ENCODE measurements at regions not wholly inside any gene's neighbourhood (a gene's known extent, or its start where the extent isn't known, plus 50 kb on each side); places are given as distances from the start of the nearest gene placed in this dataset.

GRCh38 chr15:69591905-69592508 lies 139.4 kb downstream of the RPLP1 start:
- Histone ChIP-seq H3K27me3 (ENCODE audit: control insufficient read depth in 1 of 2, insufficient read depth in 1 of 2, low read length in 2 of 2) (peaks cover 13 to 57% of the 10 kb centered on the region in 2 experiments), H2BK5ac (ENCODE audit: low read depth, low read length, poor library complexity, severe bottlenecking) (no peak overlapping the region), H2BK120ac (ENCODE audit: low read depth, low read length) (no peak overlapping the region), H3K18ac (ENCODE audit: low read depth in 1 of 2, low read length in 2 of 2) (no peak overlapping the region), H3K4ac (ENCODE audit: low read depth in 1 of 2, low read length in 2 of 2) (no peak overlapping the region), H4K91ac (ENCODE audit: low read length) (no peak overlapping the region), H3K4me2 (ENCODE audit: low read length, poor library complexity, severe bottlenecking) (no peak overlapping the region), H3K4me3 (ENCODE audit: insufficient read depth in 1 of 2, low read depth in 1 of 2, low read length in 2 of 2) (no peak overlapping the region), H3K14ac (ENCODE audit: low read length in 2 of 2) (no peak overlapping the region), H3K23ac (ENCODE audit: low read length in 2 of 2) (no peak overlapping the region), H3K27ac (ENCODE audit: low read length, poor library complexity, severe bottlenecking) (no peak overlapping the region), H3K9me3 (ENCODE audit: control insufficient read depth, low read length) (peaks cover 8% of the 10 kb centered on the region), H3K36me3 (ENCODE audit: control insufficient read depth in 1 of 2, insufficient read depth in 2 of 2, low read depth in 1 of 2, low read length in 2 of 2) (no peaks in the 10 kb centered on the region), H2BK15ac (ENCODE audit: low read depth, poor library complexity, severe bottlenecking) (no peak overlapping the region), H3K79me1 (replicated peaks; ENCODE audit: low read length, poor library complexity, severe bottlenecking) (no peaks in the 10 kb centered on the region), H3K4me1 (ENCODE audit: control insufficient read depth, insufficient read depth, low read depth, low read length) (peaks cover 5% of the 10 kb centered on the region), H2BK12ac (ENCODE audit: low read length in 2 of 2) (no peak overlapping the region), H2AFZ (ENCODE audit: low read depth, low read length) (no peak overlapping the region), H3K9ac (ENCODE audit: low read length) (no peak overlapping the region), H2AK5ac (ENCODE audit: low read length, severe bottlenecking) (no peak overlapping the region), H4K8ac (ENCODE audit: low read length) (no peak overlapping the region)
- WGBS = 70% methylated on average over 3 of the region's 4 CpGs
- DNase-seq = no peak

- Histone ChIP-seq H3K9ac (ENCODE audit: low read length) (no peak overlapping the region), H2BK15ac (ENCODE audit: low read depth, poor library complexity, severe bottlenecking) (no peak overlapping the region), H3K36me3 (ENCODE audit: control insufficient read depth in 1 of 2, insufficient read depth in 2 of 2, low read depth in 1 of 2, low read length in 2 of 2) (no peaks in the 10 kb centered on the region), H2AFZ (ENCODE audit: low read depth, low read length) (no peak overlapping the region), H2BK120ac (ENCODE audit: low read depth, low read length) (no peak overlapping the region), H3K18ac (ENCODE audit: low read depth in 1 of 2, low read length in 2 of 2) (no peak overlapping the region), H3K4me2 (ENCODE audit: low read length, poor library complexity, severe bottlenecking) (no peak overlapping the region), H3K79me1 (replicated peaks; ENCODE audit: low read length, poor library complexity, severe bottlenecking) (no peaks in the 10 kb centered on the region), H2AK5ac (ENCODE audit: low read length, severe bottlenecking) (no peak overlapping the region), H3K4me3 (ENCODE audit: insufficient read depth in 1 of 2, low read depth in 1 of 2, low read length in 2 of 2) (no peak overlapping the region), H2BK5ac (ENCODE audit: low read depth, low read length, poor library complexity, severe bottlenecking) (no peak overlapping the region), H3K27me3 (ENCODE audit: control insufficient read depth in 1 of 2, insufficient read depth in 1 of 2, low read length in 2 of 2) (peaks cover 23 to 57% of the 10 kb centered on the region in 2 experiments), H3K9me3 (ENCODE audit: control insufficient read depth, low read length) (peaks cover 8% of the 10 kb centered on the region), H3K14ac (ENCODE audit: low read length in 2 of 2) (no peak overlapping the region), H4K91ac (ENCODE audit: low read length) (no peak overlapping the region), H4K8ac (ENCODE audit: low read length) (no peak overlapping the region), H3K4ac (ENCODE audit: low read depth in 1 of 2, low read length in 2 of 2) (no peak overlapping the region), H2BK12ac (ENCODE audit: low read length in 2 of 2) (no peak overlapping the region), H3K4me1 (ENCODE audit: control insufficient read depth, insufficient read depth, low read depth, low read length) (peaks cover 5% of the 10 kb centered on the region), H3K27ac (ENCODE audit: low read length, poor library complexity, severe bottlenecking) (no peak overlapping the region), H3K23ac (ENCODE audit: low read length in 2 of 2) (no peak overlapping the region)
- WGBS = 67% methylated on average over 2 of the region's 2 CpGs
- no peak for DNase-seq
Measured at GRCh38 chr15:69592954-69593353, 140.3 kb downstream of the RPLP1 start.

- H2BK15ac ChIP-seq (ENCODE audit: low read depth, poor library complexity, severe bottlenecking) = no peak overlapping the region
- H3K79me1 ChIP-seq (replicated peaks; ENCODE audit: low read length, poor library complexity, severe bottlenecking) = no peaks in the 10 kb centered on the region
- no peak overlapping the region for H4K8ac ChIP-seq (ENCODE audit: low read length)
- H3K4me1 ChIP-seq (ENCODE audit: control insufficient read depth, insufficient read depth, low read depth, low read length) = peaks cover 5% of the 10 kb centered on the region
- H2BK12ac ChIP-seq (ENCODE audit: low read length in 2 of 2) = no peak overlapping the region
- peaks cover 4% of the 10 kb centered on the region for H3K9me3 ChIP-seq (ENCODE audit: control insufficient read depth, low read length)
- H3K18ac ChIP-seq (ENCODE audit: low read depth in 1 of 2, low read length in 2 of 2) = no peak overlapping the region
- H3K14ac ChIP-seq (ENCODE audit: low read length in 2 of 2) = no peak overlapping the region
- 93% methylated on average over 7 of the region's 7 CpGs for WGBS
- no peak overlapping the region for H3K4me2 ChIP-seq (ENCODE audit: low read length, poor library complexity, severe bottlenecking)
- no peak overlapping the region for H2BK5ac ChIP-seq (ENCODE audit: low read depth, low read length, poor library complexity, severe bottlenecking)
- H3K4me3 ChIP-seq (ENCODE audit: insufficient read depth in 1 of 2, low read depth in 1 of 2, low read length in 2 of 2) = no peak overlapping the region
- H3K27ac ChIP-seq (ENCODE audit: low read length, poor library complexity, severe bottlenecking) = no peak overlapping the region
- H2AFZ ChIP-seq (ENCODE audit: low read depth, low read length) = no peak overlapping the region
- no peak overlapping the region for H4K91ac ChIP-seq (ENCODE audit: low read length)
- no peak overlapping the region for H3K4ac ChIP-seq (ENCODE audit: low read depth in 1 of 2, low read length in 2 of 2)
- no peak for DNase-seq
- H2BK120ac ChIP-seq (ENCODE audit: low read depth, low read length) = no peak overlapping the region
- no peaks in the 10 kb centered on the region for H3K36me3 ChIP-seq (ENCODE audit: control insufficient read depth in 1 of 2, insufficient read depth in 2 of 2, low read depth in 1 of 2, low read length in 2 of 2)
- H3K27me3 ChIP-seq (ENCODE audit: control insufficient read depth in 1 of 2, insufficient read depth in 1 of 2, low read length in 2 of 2) = peaks cover 28 to 57% of the 10 kb centered on the region in 2 experiments
- no peak overlapping the region for H3K23ac ChIP-seq (ENCODE audit: low read length in 2 of 2)
- H3K9ac ChIP-seq (ENCODE audit: low read length) = no peak overlapping the region
- H2AK5ac ChIP-seq (ENCODE audit: low read length, severe bottlenecking) = no peak overlapping the region
Measured at GRCh38 chr15:69593488-69593887, 140.9 kb downstream of the RPLP1 start.

GRCh38 chr15:69593981-69594966 lies 141.7 kb downstream of the RPLP1 start:
- H2BK120ac ChIP-seq (ENCODE audit: low read depth, low read length) = no peak overlapping the region
- H3K14ac ChIP-seq (ENCODE audit: low read length in 2 of 2) = no peak overlapping the region
- no peaks in the 10 kb centered on the region for H3K36me3 ChIP-seq (ENCODE audit: control insufficient read depth in 1 of 2, insufficient read depth in 2 of 2, low read depth in 1 of 2, low read length in 2 of 2)
- H3K79me1 ChIP-seq (replicated peaks; ENCODE audit: low read length, poor library complexity, severe bottlenecking) = no peaks in the 10 kb centered on the region
- no peak overlapping the region for H4K91ac ChIP-seq (ENCODE audit: low read length)
- no peak overlapping the region for H2AK5ac ChIP-seq (ENCODE audit: low read length, severe bottlenecking)
- WGBS = 73% methylated on average over 24 of the region's 24 CpGs
- no peak overlapping the region for H3K27ac ChIP-seq (ENCODE audit: low read length, poor library complexity, severe bottlenecking)
- peak overlapping the region; percentile 26 for H2BK15ac ChIP-seq (ENCODE audit: low read depth, poor library complexity, severe bottlenecking)
- peaks cover 36 to 63% of the 10 kb centered on the region in 2 experiments for H3K27me3 ChIP-seq (ENCODE audit: control insufficient read depth in 1 of 2, insufficient read depth in 1 of 2, low read length in 2 of 2)
- H3K4me3 ChIP-seq (ENCODE audit: insufficient read depth in 1 of 2, low read depth in 1 of 2, low read length in 2 of 2) = peak overlapping the region in 1 of 2 experiments; percentile 46
- H4K8ac ChIP-seq (ENCODE audit: low read length) = no peak overlapping the region
- H3K23ac ChIP-seq (ENCODE audit: low read length in 2 of 2) = no peak overlapping the region
- no peak overlapping the region for H2AFZ ChIP-seq (ENCODE audit: low read depth, low read length)
- H3K9me3 ChIP-seq (ENCODE audit: control insufficient read depth, low read length) = no peaks in the 10 kb centered on the region
- no peak for DNase-seq
- no peak overlapping the region for H3K4ac ChIP-seq (ENCODE audit: low read depth in 1 of 2, low read length in 2 of 2)
- no peak overlapping the region for H2BK12ac ChIP-seq (ENCODE audit: low read length in 2 of 2)
- H3K9ac ChIP-seq (ENCODE audit: low read length) = peak overlapping the region; percentile 1
- H3K18ac ChIP-seq (ENCODE audit: low read depth in 1 of 2, low read length in 2 of 2) = no peak overlapping the region
- peaks cover 5% of the 10 kb centered on the region for H3K4me1 ChIP-seq (ENCODE audit: control insufficient read depth, insufficient read depth, low read depth, low read length)
- H2BK5ac ChIP-seq (ENCODE audit: low read depth, low read length, poor library complexity, severe bottlenecking) = no peak overlapping the region
- no peak overlapping the region for H3K4me2 ChIP-seq (ENCODE audit: low read length, poor library complexity, severe bottlenecking)
